ENCODE measurements at regions not wholly inside any gene's neighbourhood (a gene's known extent, or its start where the extent isn't known, plus 50 kb on each side); places are given as distances from the start of the nearest gene placed in this dataset.
A peak's percentile ranks its signal among the peaks of the same experiment; 100 is the strongest.
"Not testable (repeated sequence)": the region's sequence is repeated elsewhere in the genome, so short reads cannot be mapped to it uniquely, and the experiment has no call there.

DNA sequence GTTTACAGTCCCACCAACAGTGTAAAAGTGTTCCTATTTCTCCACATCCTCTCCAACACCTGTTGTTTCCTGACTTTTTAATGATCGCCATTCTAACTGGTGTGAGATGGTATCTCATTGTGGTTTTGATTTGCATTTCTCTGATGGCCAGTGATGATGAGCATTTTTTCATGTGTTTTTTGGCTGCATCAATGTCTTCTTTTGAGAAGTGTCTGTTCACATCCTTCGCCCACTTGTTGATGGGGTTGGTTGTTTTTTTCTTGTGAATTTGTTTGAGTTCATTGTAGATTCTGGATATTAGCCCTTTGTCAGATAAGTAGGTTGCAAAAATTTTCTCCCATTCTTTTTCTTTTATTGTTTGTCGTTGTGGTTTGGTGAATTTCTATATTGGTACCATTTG, 242.5 kb downstream of the LRIG3 start:
- DNase-seq, result not testable (repeated sequence)

DNA sequence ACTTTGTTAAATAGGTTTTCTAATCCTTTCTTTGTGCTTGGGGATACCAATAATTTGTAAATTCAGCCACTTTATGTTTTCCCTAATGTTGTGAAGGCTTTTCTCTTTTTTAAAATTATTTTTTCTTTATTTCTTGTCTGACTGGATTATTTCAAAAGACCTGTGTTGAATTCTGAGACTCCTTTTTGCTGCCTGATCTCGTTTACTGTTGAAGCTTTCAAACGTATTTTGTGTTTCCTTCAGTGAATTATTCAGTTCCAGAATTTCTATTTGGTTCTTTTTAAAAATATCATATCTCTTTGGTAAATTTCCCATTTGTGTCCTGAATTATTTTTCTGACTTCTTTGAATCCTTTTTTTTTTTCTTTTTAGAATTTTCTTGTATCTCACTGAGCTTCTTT, 241.6 kb downstream of the LRIG3 start:
- DNase-seq, result no peak

DNA sequence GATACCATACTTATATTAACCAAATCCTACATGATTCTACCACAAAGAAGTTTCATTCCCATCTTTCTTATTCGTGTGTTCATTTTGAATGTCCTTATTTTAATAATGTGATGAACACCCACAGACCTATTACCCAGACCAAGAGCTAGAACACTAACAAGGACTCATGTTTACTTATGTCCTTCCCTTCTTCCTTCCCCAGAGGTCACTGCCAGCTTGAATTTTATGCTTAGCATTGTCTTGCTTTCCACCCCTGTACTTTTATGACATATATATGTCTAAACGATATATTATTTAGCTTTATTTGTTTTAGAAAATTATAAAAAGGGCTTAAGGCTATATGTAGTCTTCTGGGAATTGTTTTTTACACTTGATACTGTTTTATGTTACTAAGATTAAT, 238.6 kb downstream of the LRIG3 start:
- no peak for DNase-seq

DNA sequence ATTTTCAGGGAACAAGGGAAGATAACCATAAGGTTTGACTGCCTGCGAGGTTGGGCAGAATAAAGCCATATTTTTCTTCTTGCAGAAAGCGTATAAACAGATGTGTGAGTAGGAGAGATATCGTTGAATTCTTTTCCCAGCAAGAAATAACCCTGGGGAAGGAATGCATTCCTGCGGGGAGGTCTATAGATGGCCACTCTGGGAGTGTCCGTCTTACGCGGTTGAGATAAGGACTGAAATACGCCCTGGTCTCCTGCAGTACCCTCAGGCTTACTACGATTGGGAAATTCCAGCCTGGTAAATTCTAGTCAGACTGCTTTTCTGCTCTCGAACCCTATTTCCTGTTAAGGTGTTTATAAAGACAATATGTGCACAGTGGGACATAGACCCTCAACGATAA, 225.0 kb downstream of the LRIG3 start:
- DNase-seq, result no peak

DNA sequence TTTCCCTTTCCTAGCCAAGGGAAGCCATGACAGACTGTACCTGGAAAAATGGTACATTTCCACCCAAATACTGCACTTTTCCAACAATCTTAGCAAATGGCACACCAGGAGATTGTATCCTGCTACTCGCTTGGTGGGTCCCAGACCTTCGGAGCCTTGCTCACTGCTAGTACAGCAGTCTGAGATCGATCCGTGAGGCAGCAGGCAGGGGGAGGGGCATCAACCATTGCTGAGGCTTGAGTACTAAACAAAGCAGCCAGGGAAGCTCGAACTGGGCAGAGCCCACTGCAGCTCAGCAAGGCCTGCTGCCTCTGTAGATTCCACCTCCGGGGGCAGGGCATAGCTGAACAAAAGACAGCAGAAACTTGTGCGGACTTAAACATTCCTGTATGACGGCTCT, 218.8 kb downstream of the LRIG3 start:
- no peak for DNase-seq

DNA sequence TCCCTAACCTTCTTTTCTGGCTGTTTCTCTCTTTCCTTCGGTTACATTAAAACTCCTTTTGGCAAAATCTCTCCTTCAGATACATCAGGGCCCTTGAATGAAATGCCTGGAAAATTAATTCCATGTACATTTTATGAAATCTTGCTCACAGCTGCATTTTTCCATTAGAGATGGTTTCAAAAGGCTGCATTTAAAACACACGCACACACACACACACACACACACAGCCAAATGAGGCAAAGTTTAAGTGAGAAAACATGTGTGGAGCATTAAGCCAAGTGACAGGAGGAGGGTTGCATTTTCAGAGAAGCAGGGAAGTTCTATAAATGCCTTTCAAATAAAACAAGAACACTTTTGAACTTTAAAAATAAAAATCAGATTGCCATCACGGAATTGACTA, 216.4 kb downstream of the LRIG3 start:
- DNase-seq, result no peak

DNA sequence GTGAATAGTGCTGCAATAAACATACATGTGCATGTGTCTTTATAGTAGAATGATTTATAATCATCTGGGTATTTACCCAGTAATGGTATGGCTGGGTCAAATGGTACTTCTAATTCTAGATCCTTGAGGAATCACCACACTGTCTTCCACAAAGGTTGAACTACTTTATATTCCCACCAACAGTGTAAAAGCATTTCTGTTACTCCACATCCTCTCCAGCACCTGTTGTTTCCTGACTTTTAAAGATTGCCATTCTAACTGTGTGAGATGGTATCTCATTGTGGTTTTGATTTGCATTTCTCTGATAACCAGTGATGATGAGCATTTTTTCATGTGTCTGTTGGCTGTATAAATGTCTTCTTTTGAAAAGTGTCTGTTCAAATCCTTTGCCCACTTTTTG, 215.5 kb downstream of the LRIG3 start:
- not testable (repeated sequence) for DNase-seq

DNA sequence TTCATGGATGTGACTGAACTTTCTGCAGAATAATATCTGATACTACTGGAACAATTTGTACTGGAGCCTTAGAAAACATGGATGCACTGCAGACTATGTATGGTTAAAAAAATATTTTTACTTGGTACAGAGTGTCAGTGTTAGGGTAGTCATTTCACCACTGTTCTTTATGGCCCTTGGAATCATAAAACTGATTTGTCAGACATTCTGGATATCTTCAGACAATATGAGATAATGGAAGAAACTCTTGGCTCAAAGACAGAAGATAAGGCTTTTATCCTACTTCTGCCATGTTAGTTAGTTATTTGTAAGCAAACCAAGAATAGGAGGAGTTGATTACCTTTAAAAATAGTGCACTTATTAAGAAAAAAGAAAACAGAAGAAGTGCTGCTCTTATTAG, 209.4 kb downstream of the LRIG3 start:
- DNase-seq, result no peak

DNA sequence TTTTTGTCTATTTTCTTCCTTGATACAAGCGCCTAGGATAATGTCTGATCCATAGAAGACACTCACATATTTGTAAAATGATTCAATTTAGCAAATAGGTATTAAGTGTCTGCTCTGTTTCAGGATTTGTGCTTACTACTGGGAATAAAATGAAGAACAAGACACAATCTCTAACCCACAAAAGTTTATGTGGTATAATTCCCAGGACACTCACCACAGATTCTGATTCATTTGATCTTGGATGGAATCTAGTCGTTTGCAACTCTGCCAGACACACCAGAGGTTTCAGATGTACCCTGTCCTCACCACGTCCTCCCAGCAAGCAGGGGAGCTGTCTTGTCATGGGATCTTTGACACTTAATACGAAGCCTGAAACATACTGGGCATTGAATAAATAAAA, 208.3 kb downstream of the LRIG3 start:
- DNase-seq, result no peak

DNA sequence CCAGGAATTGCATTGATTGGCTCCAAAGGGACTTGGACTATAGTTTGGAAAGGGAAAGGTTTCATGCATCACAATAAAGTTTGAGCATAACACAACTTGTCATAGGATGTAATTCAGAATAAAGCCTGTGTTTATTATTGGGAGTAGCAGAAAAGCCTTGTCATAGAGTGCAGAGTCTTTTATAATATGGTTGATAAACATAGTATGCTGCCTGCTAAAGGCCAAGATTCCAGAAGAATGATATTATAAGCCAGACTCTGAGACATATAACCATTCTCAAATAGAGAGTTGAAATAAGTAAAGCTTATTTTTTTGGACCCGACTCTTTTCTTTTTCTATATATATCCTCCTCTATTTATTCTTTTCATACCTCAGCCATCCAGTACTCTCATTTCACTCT, 207.3 kb downstream of the LRIG3 start:
- DNase-seq, result no peak

DNA sequence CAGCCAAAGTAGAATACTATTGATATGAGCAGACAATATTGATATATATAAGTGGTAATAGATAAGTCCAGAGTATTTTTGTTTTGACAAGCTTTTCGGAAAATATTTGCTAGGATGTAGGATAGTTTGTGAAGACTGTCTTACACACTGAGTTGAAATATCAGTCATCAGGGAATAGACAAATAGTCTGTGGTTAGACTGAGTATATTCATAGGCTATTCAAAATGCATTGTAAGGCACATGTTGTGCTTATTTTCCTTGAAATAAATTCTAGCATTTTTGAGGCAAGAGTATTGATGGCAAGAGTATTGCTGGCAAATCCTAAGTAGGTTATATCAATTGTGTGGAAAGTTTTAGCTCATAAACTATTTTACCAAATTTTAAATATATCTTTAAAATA, 201.1 kb downstream of the LRIG3 start:
- DNase-seq, result no peak

DNA sequence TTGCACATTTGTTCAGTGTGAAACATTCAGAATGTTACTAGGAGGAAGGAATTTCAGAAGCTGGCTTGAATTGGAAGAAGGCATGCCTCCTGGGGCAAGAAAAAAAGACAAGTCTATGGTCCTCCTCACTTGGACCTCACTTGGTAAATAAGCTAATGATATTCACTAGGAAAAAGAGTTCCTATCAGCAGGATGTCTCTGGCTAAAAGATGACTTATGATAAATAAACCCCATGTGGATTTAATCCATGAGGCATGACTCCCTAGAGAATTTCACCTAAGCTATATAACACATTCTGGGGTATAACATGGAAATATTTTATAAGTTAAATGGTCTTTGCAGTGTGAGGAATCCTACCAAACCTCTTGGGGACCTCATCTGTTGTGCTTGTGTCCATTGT, 199.9 kb downstream of the LRIG3 start:
- DNase-seq, result no peak

DNA sequence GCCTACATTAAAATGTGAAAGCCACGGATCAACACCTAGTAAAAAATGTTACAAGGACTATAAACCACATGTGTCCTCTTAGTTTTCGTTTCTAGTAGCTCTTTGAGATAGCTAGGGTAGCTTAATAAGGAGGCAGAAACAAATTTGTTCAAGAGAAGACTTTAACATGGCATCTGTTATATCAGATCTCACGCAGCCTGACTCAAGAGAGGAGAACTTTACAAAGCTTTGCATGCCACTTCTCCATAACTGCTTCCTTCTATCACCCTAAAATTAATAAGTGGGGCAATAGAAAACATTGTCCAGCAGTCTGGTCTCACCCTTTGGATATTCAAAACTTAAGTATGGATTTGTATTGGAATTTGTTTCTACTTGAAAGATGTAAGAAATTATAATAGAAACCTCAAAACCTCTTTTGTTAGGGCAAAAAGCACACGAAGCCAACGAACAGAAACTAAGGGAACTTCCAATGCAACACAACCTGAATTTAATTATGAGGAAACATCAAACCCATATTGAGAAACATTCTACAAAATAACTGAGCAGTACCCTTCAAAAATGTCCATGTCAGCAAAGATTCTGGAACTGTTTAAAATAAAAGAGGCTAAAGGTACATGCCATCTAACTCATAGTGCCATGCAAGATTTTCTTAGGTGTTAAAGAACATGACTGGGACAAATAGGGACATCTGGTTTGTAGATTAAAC, 194.8 kb downstream of the LRIG3 start:
- DNase-seq, result no peak

DNA sequence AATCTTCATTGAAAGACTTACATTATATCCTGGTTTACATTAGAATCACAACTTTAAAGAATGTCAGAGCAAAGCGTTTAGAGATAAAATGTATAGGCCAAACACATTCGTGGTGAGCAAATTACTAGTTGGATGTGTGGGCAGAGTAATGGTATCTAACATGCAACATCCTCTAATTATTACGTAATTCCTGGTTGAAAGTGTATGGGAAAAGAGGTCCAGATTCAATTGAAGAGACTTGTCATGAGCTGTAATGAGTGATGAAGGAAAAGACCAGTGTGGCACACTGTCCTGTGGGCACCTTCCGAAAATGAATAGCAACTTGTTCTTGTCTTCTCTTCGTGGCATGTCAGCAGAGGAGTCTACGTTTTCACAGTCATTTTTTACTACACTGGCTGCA, 192.8 kb downstream of the LRIG3 start:
- peak; percentile 1 for DNase-seq

DNA sequence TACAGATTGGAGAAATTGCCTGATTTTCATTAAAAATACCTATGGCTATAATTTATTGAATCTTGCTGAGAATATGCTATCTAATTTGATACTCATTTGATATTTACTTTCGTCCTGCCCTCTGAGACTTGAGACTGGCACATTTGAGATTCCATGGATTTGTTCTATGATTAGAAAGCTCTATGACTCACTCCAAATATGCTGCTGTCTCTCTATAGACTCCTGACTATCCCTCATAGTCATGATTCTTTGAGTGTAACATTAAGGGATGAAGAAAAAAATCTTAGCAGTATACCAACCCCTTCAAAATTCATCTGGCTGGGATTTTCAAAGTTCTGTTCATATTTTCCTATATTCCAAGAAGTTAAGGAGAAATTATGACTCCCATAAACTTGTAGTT, 191.9 kb downstream of the LRIG3 start:
- no peak for DNase-seq

DNA sequence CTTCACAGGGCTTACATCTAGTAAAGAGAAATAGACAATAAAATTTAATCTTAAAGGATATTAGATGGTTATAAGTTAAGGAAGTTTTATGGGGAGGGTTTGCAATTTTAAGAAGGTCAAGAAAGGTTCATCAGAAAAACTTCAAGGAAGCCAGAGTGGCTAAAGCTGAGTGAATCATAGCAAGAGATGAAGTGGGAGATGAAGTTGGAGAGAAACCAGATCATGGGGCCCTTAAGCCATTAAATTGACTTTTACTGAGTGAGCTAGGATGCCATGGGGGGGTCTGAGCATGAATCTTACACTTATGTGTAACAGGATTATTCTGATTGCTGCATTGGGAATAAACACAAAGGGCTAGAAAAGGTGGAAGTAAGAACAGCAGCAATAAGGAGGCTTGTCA, 189.2 kb downstream of the LRIG3 start:
- DNase-seq, result no peak

DNA sequence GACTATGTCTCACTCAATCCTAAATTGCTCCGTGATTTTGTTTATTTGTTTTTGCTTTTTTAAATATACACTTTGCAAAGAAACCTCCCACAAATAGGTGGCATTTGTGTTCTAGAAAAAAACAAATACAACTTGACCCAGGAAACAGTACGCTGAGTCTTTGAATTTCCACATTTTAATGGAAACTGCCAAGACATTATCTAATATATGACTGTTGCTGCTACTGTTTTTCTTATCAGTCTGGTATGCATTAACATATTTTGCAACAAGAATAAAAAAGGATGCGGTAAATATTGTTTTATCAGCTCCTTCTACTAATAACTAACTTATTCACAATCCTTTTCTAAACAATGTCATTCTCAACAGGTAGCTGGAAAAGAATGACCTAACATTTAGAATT, 187.4 kb downstream of the LRIG3 start:
- DNase-seq, result no peak

DNA sequence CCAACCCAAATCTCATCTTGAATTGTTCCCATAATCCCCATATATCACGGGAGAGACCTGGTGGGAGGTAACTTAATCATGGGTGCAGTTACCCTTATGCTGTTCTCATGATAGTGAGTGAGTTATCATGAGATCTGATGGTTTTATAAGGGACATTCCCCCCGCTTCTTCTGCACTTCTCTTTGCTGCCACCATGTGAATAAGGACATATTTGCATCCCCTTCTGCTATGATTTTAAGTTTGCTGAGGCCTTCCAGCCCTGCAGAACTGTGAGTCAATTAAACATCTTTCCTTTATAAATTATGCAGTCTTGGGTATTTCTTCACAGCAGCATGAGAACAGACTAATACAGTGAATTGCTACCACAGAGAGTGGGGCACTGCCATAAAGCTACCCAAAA, 179.1 kb downstream of the LRIG3 start:
- DNase-seq, result peak; percentile 1

DNA sequence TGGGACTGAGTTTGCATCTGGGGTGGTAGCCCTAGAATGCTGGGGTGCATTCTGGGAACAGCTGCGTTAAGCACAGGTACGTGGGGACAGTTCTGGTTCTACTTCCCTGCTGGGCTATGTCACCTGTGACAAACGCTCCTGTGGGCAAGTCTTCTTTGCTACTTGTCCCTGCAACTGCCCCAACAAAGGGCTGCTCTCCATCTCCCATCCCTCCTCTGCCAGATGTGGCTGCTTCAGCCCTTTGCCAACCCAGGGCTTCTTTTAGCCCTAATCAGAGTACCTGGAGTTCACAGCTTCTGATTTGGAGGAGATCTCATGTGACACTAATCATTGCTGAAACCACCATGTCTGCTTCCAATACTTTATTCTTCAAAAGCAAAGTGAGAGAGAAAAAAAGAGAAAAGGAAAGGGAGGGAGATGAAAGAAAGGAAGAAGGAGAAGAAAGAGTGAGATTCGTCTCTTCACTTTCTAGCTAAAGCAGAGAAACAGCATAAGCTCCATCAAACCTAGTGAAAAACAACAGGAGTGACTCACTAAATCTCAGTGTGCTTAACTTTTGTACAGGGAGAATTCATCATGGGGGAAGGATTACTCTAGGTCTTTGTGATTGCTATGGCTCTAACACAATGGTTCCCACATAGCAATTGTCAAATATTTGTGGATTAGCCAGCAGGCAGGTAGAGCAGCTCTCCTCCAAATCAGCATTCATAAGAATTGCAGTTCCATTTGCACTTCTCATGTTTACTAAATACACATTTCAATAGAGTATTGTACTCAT, 174.8 kb downstream of the LRIG3 start:
- DNase-seq, result no peak

DNA sequence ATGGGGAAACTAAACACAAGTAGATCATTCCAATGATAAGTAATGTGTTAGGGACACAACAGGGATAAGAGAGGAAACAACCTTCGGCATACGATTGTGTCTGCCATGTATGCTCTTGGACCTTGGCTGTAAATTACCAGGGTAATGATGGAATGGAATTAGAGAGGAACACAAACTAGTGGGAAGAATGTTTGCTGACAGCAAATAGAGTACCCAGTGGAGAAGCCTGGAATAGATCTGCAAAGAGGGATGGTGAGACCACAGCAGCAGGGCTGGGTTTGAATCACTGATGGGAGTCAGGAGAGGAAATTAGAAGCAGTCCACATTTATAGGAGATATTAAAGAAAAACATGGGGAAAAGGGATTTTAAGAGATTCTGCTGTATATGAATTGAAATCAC, 172.8 kb downstream of the LRIG3 start:
- DNase-seq, result no peak

DNA sequence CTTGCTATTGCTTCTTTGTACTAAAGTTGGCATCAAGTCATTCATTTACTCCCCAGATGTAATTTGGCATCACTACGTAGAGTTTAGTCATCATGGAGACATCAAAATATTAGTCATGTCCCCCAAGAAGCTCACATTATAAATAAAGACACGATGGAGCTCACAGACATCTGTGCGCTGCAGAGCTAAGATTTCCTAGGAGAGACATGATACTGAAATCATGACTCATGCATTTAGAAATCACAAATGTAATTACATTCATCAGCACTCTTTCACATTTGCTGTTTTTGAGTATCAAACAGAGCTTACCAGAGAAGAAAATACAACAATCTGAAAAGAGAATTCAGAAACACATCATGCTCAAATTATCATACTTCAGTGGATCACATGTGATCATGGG, 169.8 kb downstream of the LRIG3 start:
- no peak for DNase-seq

DNA sequence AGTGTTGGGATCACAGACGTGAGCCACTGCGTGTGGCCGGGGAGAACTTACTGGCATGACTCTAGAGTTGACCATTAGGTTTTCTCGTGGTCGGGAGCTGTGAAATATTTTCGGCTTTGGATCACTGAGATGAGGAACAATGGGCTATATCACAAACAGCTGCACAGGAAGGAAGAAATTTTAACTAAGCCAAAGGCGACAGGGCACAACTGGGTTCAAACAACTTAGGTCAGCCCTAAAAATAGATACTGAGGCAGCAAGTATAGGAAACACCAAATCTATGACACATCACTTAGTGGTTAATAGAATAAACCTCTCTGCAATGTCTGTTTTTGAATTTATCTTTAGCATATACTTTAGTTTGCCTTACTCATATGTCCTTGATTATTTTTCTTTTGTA, 162.9 kb downstream of the LRIG3 start:
- no peak for DNase-seq

DNA sequence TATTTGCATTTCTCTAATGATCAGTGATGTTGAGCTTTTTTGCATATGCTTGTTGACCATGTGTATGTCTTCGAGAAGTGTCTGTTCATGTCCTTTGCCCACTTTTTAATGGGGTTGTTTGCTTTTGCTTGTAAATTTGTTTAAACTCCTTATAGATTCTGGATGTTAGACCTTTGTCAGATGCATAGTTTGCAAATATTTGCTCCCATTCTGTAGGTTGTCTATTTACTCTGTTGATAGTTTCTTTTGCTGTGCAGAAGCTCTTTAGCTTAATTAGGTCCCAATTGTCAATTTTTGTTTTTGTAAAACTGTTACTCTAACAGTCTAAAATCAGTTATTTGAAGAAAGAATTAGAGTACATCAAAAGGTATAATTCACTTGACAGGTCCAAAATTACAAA, 160.6 kb downstream of the LRIG3 start:
- not testable (repeated sequence) for DNase-seq

DNA sequence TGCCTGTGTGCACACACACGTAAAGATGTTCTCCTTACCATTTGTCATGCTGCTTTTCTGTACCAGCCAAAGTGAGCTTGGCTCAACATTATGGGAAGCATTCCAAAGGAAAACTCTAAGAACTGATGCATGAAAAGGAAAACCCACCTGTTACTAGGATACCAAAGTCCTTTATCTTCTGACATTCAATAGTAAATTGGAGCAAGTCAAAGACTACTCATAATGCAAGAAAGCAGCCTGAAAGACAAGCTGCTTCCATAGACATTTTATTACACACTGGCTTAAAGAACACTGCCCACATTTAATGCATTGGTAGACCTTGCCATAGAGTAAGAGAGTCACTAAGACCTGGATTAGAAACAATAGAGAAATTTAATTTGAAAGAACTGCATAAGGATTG, 159.0 kb downstream of the LRIG3 start:
- no peak for DNase-seq
